Neural cell (in vitro differentiated cells): ENCODE measurements at regions not wholly inside any gene's neighbourhood (a gene's known extent, or its start where the extent isn't known, plus 50 kb on each side); places are given as distances from the start of the nearest gene placed in this dataset.

Source experiments
- H2AFZ ChIP-seq: fragments of 200-600, 300-800 bp; sonication (generic), shearing (Covaris generic); 2 replicates; pipeline ENCODE4 v1.6.0; 2014; ENCODE audit warnings: low read depth, mild to moderate bottlenecking, antibody characterized with exemption, low read length, moderate library complexity
- H3F3A ChIP-seq: fragments of 200-600 bp; shearing (Covaris generic); 2 replicates; pipeline ENCODE4 v1.6.1; 2016; ENCODE audit warnings: mild to moderate bottlenecking, moderate library complexity, mixed read lengths, antibody characterized with exemption, low read length; ENCODE audit not compliant: insufficient read depth, poor library complexity, severe bottlenecking
- H3K27ac ChIP-seq: fragments of 200-600, 300-800 bp; sonication (generic), shearing (Covaris generic); 2 replicates; pipeline ENCODE4 v1.5.1; 2014; ENCODE audit warnings: mild to moderate bottlenecking, low read length, moderate library complexity
- H3K27me3 ChIP-seq: fragments of 300-800, 200-600 bp; sonication (generic), shearing (Covaris generic); 2 replicates; pipeline ENCODE4 v1.6.0; 2014; ENCODE audit warnings: mild to moderate bottlenecking, low read depth, low read length, moderate library complexity; ENCODE audit not compliant: insufficient read depth
- H3K36me3 ChIP-seq: fragments of 300-800, 200-600 bp; sonication (generic), shearing (Covaris generic); 2 replicates; pipeline ENCODE4 v1.5.1; 2014; ENCODE audit warnings: mild to moderate bottlenecking, antibody characterized with exemption, low read length, moderate library complexity; ENCODE audit not compliant: insufficient read depth
- H3K4me2 ChIP-seq: fragments of 300-800, 200-600 bp; sonication (generic), shearing (Covaris generic); 2 replicates; pipeline ENCODE4 v1.6.0; 2014; ENCODE audit warnings: mild to moderate bottlenecking, low read length
- H3K4me3 ChIP-seq: fragments of 300-800, 200-600 bp; sonication (generic), shearing (Covaris generic); 2 replicates; pipeline ENCODE4 v1.5.1; 2014; ENCODE audit warnings: mild to moderate bottlenecking, low read length, moderate library complexity
- H3K79me2 ChIP-seq: fragments of 200-600 bp; shearing (Covaris generic); replicated peaks from 2 replicates; pipeline ENCODE4 v1.6.0; 2014; ENCODE audit warnings: mild to moderate bottlenecking, low read length, moderate library complexity; ENCODE audit not compliant: insufficient read depth
- H3K9ac ChIP-seq: fragments of 300-800, 200-600 bp; sonication (generic), shearing (Covaris generic); 2 replicates; pipeline ENCODE4 v1.6.1; 2016; ENCODE audit warnings: mild to moderate bottlenecking, low read length, mixed read lengths
- H3K9me2 ChIP-seq: fragments of 200-600 bp; shearing (Covaris generic); 2 replicates; pipeline ENCODE4 v1.6.1; 2016; ENCODE audit warnings: mild to moderate bottlenecking, low read length, mixed read lengths; ENCODE audit not compliant: insufficient read depth
- H3K9me3 ChIP-seq: fragments of 200-600, 300-800 bp; sonication (generic), shearing (Covaris generic); 2 replicates; pipeline ENCODE4 v1.6.1; 2016; ENCODE audit warnings: mild to moderate bottlenecking, mixed run types, low read length, moderate library complexity, mixed read lengths
- H4K20me1 ChIP-seq: fragments of 200-600 bp; shearing (Covaris generic); 2 replicates; pipeline ENCODE4 v1.6.1; 2016; ENCODE audit warnings: mild to moderate bottlenecking, mixed run types; ENCODE audit not compliant: insufficient read depth
- EP300 ChIP-seq: fragments of 450-650 bp; conservative IDR thresholded peaks from 2 replicates; pipeline ENCODE4 v1.6.1; 2014; ENCODE audit warnings: antibody characterized with exemption, mild to moderate bottlenecking, moderate library complexity; ENCODE audit not compliant: poor library complexity, severe bottlenecking
- EZH2 ChIP-seq: fragments of 200-600, 300-800 bp; shearing (Covaris generic), sonication (generic); IDR thresholded peaks from 2 replicates; pipeline ENCODE4 v1.6.1; 2014; ENCODE audit warnings: antibody characterized with exemption, low read length, borderline replicate concordance, mild to moderate bottlenecking; ENCODE audit not compliant: insufficient read depth, poor library complexity, severe bottlenecking
- MXI1 ChIP-seq: fragments of 450-650 bp; conservative IDR thresholded peaks from 2 replicates; pipeline ENCODE4 v1.6.1; 2014; ENCODE audit warnings: antibody characterized with exemption, mild to moderate bottlenecking; ENCODE audit not compliant: poor library complexity, severe bottlenecking
- POLR2AphosphoS5 ChIP-seq: IDR thresholded peaks from 2 replicates; pipeline ENCODE4 v1.6.1; 2012
- RAD21 ChIP-seq: fragments of 450-650 bp; conservative IDR thresholded peaks from 2 replicates; pipeline ENCODE4 v1.6.1; 2014; ENCODE audit warnings: antibody characterized with exemption, mild to moderate bottlenecking, moderate library complexity
- SMC3 ChIP-seq: fragments of 450-650 bp; conservative IDR thresholded peaks from 2 replicates; pipeline ENCODE4 v1.6.1; 2014; ENCODE audit warnings: antibody characterized with exemption, mild to moderate bottlenecking, moderate library complexity; ENCODE audit not compliant: poor library complexity
- TAF1 ChIP-seq: IDR thresholded peaks from 2 replicates; pipeline ENCODE4 v1.6.1; 2012; ENCODE audit warnings: low read depth
- TF ChIP-seq, protein P1 (sequence below): IDR thresholded peaks from 2 replicates; pipeline ENCODE4 v1.6.1; 2012; ENCODE audit warnings: borderline replicate concordance
- TF ChIP-seq, protein P2 (sequence below): fragments of 450-650 bp; IDR thresholded peaks from 2 replicates; pipeline ENCODE4 v1.5.1; 2014; ENCODE audit warnings: antibody characterized with exemption, mild to moderate bottlenecking, moderate library complexity; ENCODE audit not compliant: poor library complexity, severe bottlenecking

DNA sequence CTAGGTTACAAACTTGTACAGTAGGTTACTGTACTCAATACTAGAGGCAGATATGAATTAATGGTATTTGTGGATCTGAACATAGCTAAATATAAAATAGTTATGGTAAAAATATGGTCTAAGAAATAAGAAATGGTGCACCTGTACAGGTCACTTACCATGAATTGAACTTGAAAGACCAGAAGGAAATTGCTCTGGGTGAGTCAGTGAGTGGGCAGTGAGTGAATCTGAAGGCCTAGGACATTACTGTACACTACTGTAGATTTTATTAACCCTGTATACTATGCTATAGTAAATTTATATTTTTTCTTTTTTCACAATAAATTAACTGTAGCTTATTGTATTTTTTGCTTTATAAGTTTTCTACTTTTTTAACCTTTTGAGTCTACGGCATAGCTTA is 1020.4 kb downstream of the CDH18 start:
- H3K27ac ChIP-seq = no peak overlapping the region
- H3K4me2 ChIP-seq = no peak overlapping the region
- H3K4me3 ChIP-seq = no peak overlapping the region
- H2AFZ ChIP-seq = no peak overlapping the region
- H3K9me2 ChIP-seq = no peaks in the 10 kb centered on the region
- no peaks in the 10 kb centered on the region for H4K20me1 ChIP-seq
- no peaks in the 10 kb centered on the region for H3F3A ChIP-seq
- H3K9ac ChIP-seq = no peak overlapping the region
- H3K79me2 ChIP-seq = no peaks in the 10 kb centered on the region
- no peaks in the 10 kb centered on the region for H3K27me3 ChIP-seq
- H3K36me3 ChIP-seq = no peaks in the 10 kb centered on the region
- no peaks in the 10 kb centered on the region for H3K9me3 ChIP-seq
- no peak for TF ChIP-seq EZH2
- TF ChIP-seq SMC3 = no peak
- TF ChIP-seq, protein P1, sequence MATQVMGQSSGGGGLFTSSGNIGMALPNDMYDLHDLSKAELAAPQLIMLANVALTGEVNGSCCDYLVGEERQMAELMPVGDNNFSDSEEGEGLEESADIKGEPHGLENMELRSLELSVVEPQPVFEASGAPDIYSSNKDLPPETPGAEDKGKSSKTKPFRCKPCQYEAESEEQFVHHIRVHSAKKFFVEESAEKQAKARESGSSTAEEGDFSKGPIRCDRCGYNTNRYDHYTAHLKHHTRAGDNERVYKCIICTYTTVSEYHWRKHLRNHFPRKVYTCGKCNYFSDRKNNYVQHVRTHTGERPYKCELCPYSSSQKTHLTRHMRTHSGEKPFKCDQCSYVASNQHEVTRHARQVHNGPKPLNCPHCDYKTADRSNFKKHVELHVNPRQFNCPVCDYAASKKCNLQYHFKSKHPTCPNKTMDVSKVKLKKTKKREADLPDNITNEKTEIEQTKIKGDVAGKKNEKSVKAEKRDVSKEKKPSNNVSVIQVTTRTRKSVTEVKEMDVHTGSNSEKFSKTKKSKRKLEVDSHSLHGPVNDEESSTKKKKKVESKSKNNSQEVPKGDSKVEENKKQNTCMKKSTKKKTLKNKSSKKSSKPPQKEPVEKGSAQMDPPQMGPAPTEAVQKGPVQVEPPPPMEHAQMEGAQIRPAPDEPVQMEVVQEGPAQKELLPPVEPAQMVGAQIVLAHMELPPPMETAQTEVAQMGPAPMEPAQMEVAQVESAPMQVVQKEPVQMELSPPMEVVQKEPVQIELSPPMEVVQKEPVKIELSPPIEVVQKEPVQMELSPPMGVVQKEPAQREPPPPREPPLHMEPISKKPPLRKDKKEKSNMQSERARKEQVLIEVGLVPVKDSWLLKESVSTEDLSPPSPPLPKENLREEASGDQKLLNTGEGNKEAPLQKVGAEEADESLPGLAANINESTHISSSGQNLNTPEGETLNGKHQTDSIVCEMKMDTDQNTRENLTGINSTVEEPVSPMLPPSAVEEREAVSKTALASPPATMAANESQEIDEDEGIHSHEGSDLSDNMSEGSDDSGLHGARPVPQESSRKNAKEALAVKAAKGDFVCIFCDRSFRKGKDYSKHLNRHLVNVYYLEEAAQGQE = no peak
- no peak for TF ChIP-seq POLR2AphosphoS5
- no peak for TF ChIP-seq RAD21
- TF ChIP-seq TAF1 = no peak
- no peak for TF ChIP-seq EP300
- TF ChIP-seq, protein P2, sequence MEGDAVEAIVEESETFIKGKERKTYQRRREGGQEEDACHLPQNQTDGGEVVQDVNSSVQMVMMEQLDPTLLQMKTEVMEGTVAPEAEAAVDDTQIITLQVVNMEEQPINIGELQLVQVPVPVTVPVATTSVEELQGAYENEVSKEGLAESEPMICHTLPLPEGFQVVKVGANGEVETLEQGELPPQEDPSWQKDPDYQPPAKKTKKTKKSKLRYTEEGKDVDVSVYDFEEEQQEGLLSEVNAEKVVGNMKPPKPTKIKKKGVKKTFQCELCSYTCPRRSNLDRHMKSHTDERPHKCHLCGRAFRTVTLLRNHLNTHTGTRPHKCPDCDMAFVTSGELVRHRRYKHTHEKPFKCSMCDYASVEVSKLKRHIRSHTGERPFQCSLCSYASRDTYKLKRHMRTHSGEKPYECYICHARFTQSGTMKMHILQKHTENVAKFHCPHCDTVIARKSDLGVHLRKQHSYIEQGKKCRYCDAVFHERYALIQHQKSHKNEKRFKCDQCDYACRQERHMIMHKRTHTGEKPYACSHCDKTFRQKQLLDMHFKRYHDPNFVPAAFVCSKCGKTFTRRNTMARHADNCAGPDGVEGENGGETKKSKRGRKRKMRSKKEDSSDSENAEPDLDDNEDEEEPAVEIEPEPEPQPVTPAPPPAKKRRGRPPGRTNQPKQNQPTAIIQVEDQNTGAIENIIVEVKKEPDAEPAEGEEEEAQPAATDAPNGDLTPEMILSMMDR = no peak
- TF ChIP-seq MXI1 = no peak

DNA sequence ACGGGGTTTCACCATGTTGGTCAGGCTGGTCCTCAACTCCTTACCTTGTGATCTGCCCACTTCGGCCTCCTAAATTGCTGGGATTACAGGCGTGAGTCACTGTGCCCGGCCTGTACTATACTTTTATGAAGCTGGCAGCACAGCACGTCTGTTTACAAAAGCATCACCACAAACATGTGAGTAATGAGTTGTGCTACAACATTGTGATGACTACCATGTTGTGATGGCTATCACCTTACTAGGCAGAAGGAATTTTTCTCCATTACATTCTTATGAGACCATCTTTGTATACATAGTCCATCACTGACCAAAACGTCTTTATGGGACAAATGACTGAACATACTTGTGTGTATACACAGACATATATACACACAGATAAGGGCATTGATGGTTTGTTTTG is 1019.0 kb downstream of the CDH18 start:
- Histone ChIP-seq H2AFZ (no peak overlapping the region), H4K20me1 (no peaks in the 10 kb centered on the region), H3F3A (no peaks in the 10 kb centered on the region), H3K79me2 (no peaks in the 10 kb centered on the region), H3K27ac (no peak overlapping the region), H3K4me2 (no peak overlapping the region), H3K9ac (no peak overlapping the region), H3K27me3 (no peaks in the 10 kb centered on the region), H3K36me3 (no peaks in the 10 kb centered on the region), H3K4me3 (no peak overlapping the region), H3K9me2 (no peaks in the 10 kb centered on the region), H3K9me3 (no peaks in the 10 kb centered on the region)
- TF ChIP-seq, protein P1 = no peak
- TF ChIP-seq RAD21 = no peak
- no peak for TF ChIP-seq TAF1
- TF ChIP-seq EZH2 = no peak
- TF ChIP-seq MXI1 = no peak
- TF ChIP-seq, protein P2 = no peak
- TF ChIP-seq EP300 = no peak
- TF ChIP-seq POLR2AphosphoS5 = no peak
- no peak for TF ChIP-seq SMC3
